ENCODE measurements at regions not wholly inside any gene's neighbourhood (a gene's known extent, or its start where the extent isn't known, plus 50 kb on each side); places are given as distances from the start of the nearest gene placed in this dataset.
"Not testable (repeated sequence)": the region's sequence is repeated elsewhere in the genome, so short reads cannot be mapped to it uniquely, and the experiment has no call there.

DNA sequence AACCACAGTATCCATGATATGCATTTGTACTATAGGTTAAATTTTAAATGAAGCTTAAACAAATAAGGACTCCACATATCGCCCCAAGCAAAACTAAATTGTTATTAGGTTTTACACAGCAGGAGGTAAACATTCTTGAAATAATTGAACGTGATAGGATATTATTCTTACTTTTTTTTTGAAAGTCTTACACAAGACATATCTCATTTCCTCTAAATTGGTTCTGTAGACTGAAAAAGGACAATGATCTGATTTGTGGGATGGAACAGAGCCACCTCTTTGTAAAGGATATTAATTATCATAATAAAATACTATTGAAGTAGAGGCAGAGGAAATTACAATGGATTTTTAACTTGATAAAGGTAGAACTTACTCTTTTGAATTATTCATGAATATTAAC lies 155.1 kb upstream of the SEMA3D start:
- DNase-seq (ENCODE audit: low read depth in 2 of 3, low spot score in 2 of 3) = no peak

DNA sequence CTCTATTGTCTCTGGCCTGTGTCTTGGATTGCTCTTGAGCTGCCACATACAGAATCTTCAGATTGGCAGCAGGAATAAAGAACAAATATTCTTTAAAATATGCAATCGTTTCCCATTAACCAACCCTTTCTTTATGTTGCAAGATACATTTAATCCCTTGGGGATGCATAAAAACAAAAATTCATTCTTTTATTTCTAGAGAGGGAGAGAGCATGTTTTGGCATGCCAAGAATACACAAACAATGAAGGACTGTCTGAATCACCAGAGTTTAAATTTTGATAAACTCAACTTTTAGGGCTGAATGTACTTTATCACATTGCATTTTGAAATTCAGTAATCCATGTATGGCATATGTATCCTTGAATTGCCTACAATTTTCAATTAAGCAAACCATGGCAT lies 154.3 kb upstream of the SEMA3D start:
- DNase-seq (ENCODE audit: low read depth in 2 of 3, low spot score in 2 of 3) = no peak

DNA sequence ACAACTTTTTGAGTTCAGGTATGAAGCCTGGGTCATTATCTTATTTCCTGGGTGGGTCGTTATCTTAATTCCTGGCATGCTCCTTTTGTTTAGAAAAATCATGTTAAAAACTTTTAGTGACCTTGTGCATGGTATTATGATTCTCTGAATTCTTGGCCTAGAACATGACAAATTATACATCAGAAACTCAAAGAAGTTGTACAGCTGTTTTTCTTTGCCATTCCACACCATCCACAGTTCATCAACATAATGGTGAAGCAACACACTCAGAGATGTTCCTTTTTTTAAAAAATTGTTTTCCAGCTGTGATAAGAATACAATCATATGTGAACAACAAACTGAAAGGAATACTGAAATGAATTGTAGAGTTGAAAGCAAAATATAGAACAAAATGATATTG lies 149.2 kb upstream of the SEMA3D start:
- DNase-seq (ENCODE audit: low read depth in 2 of 3, low spot score in 2 of 3) = no peak

DNA sequence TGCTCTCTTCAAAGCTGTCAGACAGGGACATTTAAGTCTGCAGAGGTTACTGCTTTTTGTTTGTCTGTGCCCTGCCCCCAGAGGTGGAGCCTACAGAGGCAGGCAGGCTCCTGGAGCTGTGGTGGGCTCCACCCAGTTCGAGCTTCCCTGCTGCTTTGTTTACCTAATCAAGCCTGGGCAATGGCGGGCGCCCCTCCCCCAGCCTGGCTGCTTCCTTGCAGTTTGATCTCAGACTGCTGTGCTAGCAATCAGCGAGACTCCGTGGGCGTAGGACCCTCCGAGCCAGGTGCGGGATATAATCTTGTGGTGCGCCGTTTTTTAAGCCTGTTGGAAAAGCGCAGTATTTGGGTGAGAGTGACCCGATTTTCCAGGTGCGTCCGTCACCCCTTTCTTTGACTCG lies 148.3 kb upstream of the SEMA3D start:
- DNase-seq (ENCODE audit: low read depth in 2 of 3, low spot score in 2 of 3) = not testable (repeated sequence)

DNA sequence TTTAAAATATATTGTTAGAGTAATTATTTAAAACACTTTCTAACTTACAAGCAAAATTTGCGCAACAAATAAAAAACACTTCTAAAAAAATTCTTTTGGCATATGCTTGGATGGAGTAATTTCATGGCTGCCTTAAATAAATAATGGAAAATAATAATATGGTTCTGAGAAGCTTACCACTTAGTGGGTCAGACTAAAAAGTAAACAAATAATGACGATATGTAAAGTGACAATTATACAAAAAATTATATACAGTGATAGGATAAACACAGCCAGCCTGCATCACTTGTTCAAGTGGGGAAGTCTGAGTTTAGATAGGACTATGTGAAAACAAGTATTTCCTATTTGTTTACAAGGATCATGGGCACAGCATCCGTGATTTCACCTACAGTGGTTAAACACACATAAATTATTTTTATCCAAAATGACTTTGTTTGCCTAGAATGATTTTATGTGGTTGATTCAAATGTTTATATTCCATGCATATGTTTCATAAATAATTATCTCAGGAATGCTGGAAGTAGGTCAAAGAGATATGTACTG lies 141.7 kb upstream of the SEMA3D start:
- DNase-seq (ENCODE audit: low read depth in 2 of 3, low spot score in 2 of 3) = no peak

DNA sequence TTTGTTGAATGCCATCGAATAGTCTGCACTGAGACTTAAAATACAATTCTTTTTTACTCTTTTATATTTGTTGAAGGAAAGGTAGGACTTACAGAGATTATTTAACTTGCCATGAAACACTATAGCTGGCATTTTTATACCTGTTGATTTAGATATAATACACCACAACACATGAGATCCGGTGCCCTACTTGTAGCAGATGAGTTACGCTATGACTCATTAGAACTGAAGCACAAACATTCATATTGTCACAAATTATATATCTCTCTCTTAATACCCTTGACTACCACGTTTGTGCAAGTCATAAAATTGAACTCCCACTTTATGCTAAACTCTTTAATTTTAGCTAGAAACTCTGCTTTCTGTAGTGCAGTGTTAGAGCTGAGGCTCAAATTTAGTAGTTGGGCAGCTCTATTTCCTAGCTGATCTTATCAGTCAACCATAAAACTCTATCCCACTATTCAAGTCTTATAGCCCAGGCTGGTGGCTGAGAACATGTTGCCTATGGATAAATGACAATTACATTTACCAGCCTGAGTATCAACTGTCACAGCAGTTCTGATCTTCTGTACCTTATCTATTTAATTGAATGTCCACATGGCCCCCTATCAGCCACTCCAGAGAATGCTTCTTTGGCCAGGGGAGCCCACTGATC lies 137.4 kb upstream of the SEMA3D start:
- DNase-seq (ENCODE audit: low read depth in 2 of 3, low spot score in 2 of 3) = no peak

DNA sequence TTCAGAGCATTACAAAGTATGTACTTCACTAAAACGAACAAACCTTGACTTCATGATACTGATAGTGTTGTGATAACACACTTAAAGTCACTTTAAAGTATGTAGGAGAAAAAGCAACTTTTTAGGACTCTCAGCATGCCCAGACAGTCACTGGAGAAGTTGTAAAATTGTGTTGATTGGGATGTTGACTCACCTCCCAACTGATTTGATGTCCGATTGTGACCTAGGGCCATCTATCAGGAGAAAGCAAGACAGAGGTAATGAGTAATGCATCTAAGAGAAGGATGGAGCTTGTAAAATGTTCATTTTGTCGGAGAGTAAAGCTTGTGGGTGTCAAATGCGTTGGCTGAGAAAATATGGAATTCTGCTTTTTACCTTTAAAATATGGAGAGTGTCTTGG lies 135.4 kb upstream of the SEMA3D start:
- no peak for DNase-seq (ENCODE audit: low read depth in 2 of 3, low spot score in 2 of 3)

DNA sequence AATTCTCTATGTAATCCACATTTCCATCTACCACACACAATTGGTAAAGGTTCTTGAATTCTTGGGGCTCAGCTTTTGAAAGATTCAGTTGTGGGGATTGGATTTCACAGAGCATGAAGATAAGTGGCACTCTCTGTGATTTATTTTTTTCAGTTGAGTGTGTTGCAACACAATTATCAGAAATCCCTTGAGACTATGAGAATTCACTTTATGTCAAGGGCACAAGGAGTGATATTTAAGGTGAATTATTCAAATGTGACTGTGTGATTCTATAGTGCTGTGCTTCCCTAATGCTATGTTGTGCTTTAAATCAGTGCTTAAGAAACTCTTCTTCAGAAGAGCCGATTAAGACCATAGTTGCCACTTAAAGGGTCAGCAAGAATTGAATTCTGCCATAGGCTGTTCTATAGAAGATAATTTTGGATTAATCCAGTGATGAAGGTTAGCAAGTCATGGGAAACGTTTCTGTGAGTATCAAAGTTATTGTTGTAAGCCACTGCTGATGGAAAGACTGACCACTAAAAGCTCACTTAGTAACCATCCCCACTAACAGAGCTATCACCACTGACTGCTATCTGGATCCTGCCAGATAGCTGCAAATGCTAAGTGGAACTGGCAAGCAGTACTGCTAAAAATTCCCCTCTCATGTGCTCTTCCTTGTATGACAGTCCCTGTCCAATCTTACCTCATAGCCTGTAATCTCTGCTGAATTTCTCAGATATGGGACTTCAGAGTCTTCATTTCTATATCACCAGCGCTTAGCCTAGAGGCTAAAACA lies 134.0 kb upstream of the SEMA3D start:
- no peak for DNase-seq (ENCODE audit: low read depth in 2 of 3, low spot score in 2 of 3)

DNA sequence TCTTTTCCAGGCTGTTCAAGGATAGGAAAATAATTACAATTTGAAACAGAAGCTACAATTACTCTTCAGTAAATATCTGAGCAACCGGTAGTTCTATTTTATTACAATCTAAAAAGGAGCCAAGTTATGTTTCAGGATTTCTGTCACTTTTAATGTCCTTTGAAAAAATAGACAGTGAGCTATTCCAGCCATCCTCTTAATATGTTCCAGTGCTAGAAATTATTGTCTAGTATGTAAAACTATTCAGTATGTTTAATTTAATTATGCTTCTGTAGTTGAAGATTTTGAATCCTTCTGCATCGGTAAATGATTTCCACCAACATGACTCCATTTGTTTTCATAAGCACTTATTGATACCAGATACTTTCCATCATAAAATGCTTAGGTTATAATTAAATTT lies 129.6 kb upstream of the SEMA3D start:
- no peak for DNase-seq (ENCODE audit: low read depth in 2 of 3, low spot score in 2 of 3)

DNA sequence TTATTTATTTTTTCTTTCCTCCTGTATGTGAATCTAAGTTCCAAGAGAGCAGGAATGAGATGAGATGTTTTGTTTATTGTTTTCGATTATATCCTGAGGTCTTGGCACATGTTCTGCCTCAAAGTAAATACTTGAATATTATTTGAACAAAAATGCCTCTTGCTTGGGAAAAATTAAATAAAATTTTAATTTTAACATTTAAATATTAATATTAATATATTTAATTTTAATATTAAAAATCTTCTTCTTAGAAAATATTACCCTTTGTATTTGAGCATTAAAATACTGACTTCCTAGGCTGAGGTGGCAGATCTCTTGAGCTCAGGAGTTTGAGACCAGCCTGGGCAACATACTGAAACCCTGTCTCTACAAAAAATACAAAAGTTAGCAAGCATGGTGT lies 123.4 kb upstream of the SEMA3D start:
- no peak for DNase-seq (ENCODE audit: low read depth in 2 of 3, low spot score in 2 of 3)

DNA sequence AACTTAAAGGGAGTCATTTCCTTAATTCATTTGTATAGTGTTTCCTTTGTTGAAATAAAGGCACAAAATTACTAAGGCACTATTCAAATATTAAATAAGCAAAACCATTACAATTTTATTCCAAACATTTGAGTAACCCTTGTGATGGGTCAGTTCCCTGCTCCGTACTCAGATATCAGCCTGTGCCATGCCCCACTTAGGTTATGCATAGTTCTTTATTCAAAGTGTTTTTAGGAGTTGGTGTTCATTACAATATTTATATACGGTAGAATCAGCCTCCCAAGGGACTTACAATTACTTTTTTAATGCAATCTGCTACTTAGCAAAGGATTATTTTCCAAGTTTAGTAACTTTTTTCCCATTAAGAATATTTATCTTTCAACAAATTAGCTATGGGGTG lies 119.3 kb upstream of the SEMA3D start:
- DNase-seq (ENCODE audit: low read depth in 2 of 3, low spot score in 2 of 3) = no peak

DNA sequence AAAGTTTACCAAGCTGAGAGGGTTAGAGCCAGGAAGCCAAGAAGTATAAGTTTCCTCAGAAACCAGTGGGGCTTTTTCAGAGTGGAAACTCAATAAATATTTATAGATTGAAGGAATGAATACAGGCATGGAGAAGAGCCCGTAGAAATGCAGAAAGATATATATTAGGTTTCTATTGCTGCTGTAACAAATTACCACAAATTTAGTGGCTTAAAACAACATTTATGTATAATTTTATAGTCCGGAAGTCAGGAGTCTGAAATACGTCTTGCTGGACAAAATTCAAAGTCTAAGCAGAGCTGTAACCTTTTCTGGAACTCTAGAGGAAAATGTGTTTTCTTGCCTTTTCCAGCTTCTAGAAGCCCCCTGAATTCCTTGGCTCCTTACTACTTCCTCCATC lies 107.3 kb upstream of the SEMA3D start:
- DNase-seq (ENCODE audit: low read depth in 2 of 3, low spot score in 2 of 3) = no peak

DNA sequence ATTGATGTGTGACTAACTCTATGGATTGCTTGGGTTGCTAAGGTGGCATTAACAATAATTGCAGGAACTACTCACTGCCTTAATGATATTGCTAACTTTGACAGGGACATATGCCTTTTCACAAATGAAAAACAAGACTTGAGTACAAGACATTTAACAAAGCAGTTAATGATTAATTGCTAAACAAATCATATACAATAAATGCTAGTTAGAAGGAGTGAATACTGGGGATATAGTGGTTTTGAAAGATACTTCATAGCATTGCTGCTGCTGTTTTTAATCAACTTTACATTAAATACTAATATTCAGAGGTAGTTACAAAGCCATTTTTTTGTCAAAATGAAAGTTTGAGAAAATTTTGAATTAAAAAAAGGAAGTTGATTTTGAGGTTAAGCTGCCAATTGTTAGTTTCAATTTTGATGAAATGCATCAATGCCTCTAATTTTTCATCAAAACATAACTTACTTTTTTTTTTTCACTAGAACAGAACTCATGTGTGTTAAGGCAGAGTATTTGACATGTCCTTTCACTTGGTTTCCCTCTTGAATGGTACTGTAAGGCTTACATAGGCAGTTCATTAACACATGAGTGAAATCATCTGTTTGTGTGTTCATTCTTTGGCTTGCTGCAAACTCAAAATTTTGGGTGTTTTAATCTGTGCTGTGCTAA lies 106.2 kb upstream of the SEMA3D start:
- no peak for DNase-seq (ENCODE audit: low read depth in 2 of 3, low spot score in 2 of 3)

DNA sequence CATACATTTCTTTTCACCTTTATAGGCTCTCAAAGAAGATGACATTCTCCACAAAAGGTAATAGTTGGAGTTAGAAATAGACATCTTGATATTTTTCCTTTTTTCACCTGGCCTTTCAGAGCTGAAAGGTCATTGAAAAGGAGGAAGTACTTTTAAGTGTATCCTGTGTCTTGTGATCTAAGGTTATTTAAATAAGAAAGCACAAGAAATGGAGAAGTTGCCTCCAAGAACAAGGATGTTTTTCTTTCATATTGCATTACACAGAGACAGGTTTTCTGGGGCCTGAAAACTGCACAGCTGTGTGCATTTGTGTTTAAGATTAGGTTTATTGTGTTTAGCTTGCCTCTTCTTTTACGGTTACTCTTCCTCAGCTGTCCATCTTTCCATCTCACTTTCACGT lies 103.4 kb upstream of the SEMA3D start:
- DNase-seq (ENCODE audit: low read depth in 2 of 3, low spot score in 2 of 3) = no peak

DNA sequence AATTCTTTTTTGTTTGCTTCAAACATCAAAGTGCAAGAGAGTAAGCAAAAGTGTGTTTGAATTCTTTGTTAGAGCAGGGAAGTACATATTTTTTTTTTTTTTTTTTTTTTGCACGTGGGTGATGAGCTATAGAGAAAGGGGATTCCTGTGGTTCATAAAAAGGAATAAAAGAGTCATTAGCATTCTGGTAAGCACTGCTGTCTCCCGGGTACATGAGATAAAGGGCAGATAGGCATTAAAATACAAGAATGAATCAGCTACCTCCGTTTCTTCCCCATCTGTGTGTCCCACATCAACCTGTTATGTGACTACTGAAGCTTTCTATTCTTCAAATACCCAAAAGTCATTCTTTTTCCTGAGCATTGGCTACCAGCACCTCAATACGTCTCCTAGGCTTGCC lies 102.4 kb upstream of the SEMA3D start:
- DNase-seq (ENCODE audit: low read depth in 2 of 3, low spot score in 2 of 3) = no peak

DNA sequence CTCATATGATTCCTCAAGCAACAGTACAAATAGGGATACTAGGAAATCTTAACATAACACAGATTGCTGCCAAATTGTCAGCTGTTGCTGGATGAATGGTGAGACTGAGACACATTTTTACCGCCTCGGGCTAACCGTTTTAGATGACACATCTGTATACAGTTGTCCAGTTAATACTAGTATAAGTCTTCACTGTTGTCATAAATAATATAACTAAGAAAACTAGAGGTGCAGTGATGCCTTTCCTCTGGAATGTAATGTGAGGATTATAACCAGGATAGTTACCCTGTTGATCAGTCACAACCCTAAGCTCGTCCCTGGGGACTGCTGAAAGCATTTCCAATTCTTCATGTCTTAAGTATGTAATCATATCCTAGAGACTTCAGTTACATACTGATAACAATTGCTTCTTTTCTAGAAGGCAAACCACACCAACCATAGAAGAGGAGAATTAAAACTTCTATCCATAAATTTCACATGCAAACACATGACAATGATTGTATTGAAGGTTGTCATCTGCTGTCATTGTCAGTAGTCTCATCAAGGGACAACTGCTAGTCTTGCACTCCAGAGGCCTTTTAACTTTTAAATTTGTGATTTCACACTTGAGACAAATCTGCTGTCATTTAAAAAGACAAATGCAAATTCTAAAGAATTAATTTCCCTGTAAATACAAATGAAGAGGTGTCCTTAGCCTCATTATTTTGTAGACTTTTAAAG lies 100.4 kb upstream of the SEMA3D start:
- DNase-seq (ENCODE audit: low read depth in 2 of 3, low spot score in 2 of 3) = no peak

DNA sequence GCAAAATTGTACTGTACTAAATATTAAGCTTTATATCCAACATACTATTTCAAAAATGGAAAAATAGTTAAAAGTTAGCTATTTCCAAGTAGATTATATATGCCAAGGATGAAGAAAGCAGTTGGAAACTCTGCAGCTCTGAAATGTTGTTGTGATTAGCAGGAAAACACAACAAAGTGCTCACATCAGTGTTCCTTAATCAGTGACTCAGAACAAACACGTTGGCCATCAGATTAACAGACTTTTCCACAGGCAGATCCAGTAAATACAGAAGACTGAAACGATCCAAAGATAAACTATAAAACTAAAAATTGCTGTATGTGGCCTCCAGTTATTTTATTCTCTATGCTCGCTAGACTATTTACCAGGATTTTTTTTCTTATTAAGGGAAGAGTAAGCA lies 99.6 kb upstream of the SEMA3D start:
- DNase-seq (ENCODE audit: low read depth in 2 of 3, low spot score in 2 of 3) = no peak

DNA sequence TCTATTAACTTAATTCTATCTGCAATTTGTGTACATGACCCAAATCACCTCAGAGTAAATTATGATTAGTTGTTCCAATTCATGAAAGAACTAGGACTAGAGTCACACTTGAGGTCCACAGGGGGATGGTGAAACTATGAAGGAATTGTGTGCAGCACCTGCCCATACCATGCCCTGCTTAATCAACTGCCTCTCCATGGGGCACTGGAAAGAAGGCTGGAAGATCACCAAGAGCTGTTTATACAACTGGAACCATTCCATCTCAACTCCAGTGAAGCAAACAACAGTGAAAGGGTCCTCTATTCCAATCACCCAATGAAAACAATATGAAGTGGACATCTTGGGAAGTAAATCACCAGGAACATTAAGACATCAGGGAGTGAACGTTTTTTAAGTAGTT lies 98.7 kb upstream of the SEMA3D start:
- DNase-seq (ENCODE audit: low read depth in 2 of 3, low spot score in 2 of 3) = no peak

DNA sequence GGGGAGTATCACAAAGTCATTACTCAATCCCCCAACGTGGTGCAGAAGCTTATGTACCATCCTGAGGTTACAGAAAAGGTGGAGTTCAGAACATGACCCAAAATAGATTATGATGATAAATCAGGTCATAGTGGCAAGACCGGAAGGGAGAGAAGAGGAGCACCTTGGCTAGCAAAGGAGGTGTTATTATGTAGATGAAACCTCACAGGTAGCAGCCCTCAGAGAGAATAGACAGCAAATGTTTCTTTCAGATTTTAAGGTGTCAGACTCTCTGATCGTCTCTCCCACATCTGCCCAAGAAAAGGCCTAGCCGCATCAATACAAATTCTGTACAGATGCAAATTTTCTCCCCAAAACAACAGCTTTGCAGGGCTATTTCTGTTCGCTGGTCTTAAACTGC lies 88.3 kb upstream of the SEMA3D start:
- no peak for DNase-seq (ENCODE audit: low read depth in 2 of 3, low spot score in 2 of 3)

DNA sequence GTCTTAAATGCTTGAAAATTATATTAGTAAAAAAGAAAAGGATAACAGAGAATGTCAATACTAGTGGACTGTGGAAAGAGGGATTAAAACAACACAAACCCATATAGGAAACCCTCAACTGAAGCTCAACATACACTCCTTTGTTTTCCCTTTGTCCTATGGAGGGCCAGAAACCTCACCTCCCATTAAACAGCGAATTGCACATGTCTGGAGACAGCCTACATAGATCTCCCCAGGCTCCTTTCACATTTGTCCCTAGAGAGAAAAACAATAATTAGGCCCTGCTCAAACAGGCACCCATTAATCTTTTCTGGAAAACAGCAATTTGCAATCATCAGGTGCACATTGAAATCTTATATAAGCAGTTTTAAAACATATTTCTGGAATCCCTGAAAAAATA lies 87.6 kb upstream of the SEMA3D start:
- no peak for DNase-seq (ENCODE audit: low read depth in 2 of 3, low spot score in 2 of 3)

DNA sequence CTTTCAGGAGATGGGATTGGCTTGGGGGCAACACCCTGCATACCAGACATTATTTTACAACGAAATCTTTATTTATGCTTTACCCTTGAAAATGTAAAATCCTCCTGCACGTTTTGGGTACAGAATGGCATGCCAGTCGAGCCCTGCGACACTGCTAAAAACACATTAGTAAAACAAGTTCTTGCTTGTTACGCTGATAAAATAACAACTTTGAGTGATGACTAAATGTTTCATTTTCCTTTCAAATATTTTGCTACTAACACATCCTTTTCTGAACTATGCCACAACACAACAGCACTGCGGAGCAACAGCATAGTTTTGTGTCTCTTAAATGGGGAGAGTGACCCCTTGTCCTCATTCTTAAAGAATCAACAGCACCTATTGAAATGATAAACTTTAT lies 76.0 kb upstream of the SEMA3D start:
- DNase-seq (ENCODE audit: low read depth in 2 of 3, low spot score in 2 of 3) = no peak

DNA sequence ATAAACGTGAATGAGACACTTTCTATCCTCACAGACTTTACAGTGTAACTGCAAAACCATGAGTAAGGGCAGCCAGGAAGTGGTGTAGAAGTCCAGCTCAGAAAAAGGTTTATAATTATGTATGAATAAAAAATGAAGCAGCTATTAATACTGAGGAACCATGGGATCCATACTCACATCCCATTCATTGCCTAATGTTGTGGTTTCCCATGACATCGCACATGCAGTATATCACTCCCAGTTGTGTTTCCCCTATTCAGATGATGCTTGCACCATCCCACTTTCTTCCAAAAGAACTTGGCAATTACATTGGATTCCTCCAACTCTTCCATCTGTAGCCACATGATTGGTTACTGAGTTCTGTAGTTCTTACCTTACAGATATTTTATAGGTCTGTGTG lies 74.5 kb upstream of the SEMA3D start:
- no peak for DNase-seq (ENCODE audit: low read depth in 2 of 3, low spot score in 2 of 3)
